ENCODE measurements at regions not wholly inside any gene's neighbourhood (a gene's known extent, or its start where the extent isn't known, plus 50 kb on each side); places are given as distances from the start of the nearest gene placed in this dataset.

GRCh38 chr9:80366626-80367025 lies 794.9 kb downstream of the TLE4 start:
- TF ChIP-seq CTCF (IDR thresholded peaks at IDR 0.05 in 2 of 3, conservative IDR thresholded peaks at IDR 0.05 in 1 of 3; ENCODE audit: control insufficient read depth in 2 of 3, extremely low read depth in 1 of 3, insufficient read depth in 1 of 3, low read depth in 3 of 3, low read length in 3 of 3) (no peak), EZH2 (IDR thresholded peaks at IDR 0.05; ENCODE audit: borderline replicate concordance, control insufficient read depth, low read depth, low read length) (no peak), ZNF24 (IDR thresholded peaks at IDR 0.05) (no peak), SPI1 (IDR thresholded peaks at IDR 0.05; ENCODE audit: borderline replicate concordance, insufficient read depth, low read depth, low read length) (no peak), REST (IDR thresholded peaks at IDR 0.05; ENCODE audit: low read depth, low read length) (no peak), IRF5 (IDR thresholded peaks at IDR 0.05; ENCODE audit: borderline replicate concordance) (no peak), POLR2A (IDR thresholded peaks at IDR 0.05; ENCODE audit: low read depth, low read length) (no peak), E4F1 (IDR thresholded peaks at IDR 0.05; ENCODE audit: borderline replicate concordance, partially characterized antibody) (no peak), NR2C2 (IDR thresholded peaks at IDR 0.05; ENCODE audit: borderline replicate concordance, control insufficient read depth, insufficient read length, low read depth) (no peak)

All from GM12878 (cell line).